Liver (tissue), 8 donors: ENCODE measurements at regions not wholly inside any gene's neighbourhood (a gene's known extent, or its start where the extent isn't known, plus 50 kb on each side); places are given as distances from the start of the nearest gene placed in this dataset.
"Not testable (repeated sequence)": the region's sequence is repeated elsewhere in the genome, so short reads cannot be mapped to it uniquely, and the experiment has no call there.

Source experiments
- DNase-seq: peaks from one replicate; pipeline ENCODE4 v3.0.0-alpha.2; 2017; ENCODE audit warnings: low spot score
- H3K27ac ChIP-seq, 2 donors: one replicate each; pipeline ENCODE4 v1.7.0; 2013; ENCODE audit warnings: inconsistent platforms in 2 of 2, low read length in 2 of 2, control low read depth in 1 of 2, low read depth in 1 of 2, mild to moderate bottlenecking in 1 of 2
- H3K27me3 ChIP-seq, 4 donors: one replicate each; pipeline versions ENCODE4 v1.6.1 to v1.7.0; 2013; ENCODE audit warnings: low read length in 3 of 4, inconsistent platforms in 1 of 4, mild to moderate bottlenecking in 1 of 4, moderate library complexity in 1 of 4; ENCODE audit not compliant: control insufficient read depth in 4 of 4, insufficient read depth in 4 of 4
- H3K36me3 ChIP-seq, 4 donors: one replicate each; pipeline versions ENCODE4 v1.6.1 to v1.7.0; 2013; ENCODE audit warnings: low read length in 3 of 4, mild to moderate bottlenecking in 3 of 4, low read depth in 1 of 4, moderate library complexity in 1 of 4; ENCODE audit not compliant: control insufficient read depth in 4 of 4, insufficient read depth in 3 of 4
- H3K4me1 ChIP-seq, 4 donors: one replicate each; pipeline versions ENCODE4 v1.6.1 to v1.7.0; 2013; ENCODE audit warnings: low read length in 3 of 4, mild to moderate bottlenecking in 3 of 4, moderate library complexity in 1 of 4; ENCODE audit not compliant: control insufficient read depth in 4 of 4, insufficient read depth in 4 of 4
- H3K4me3 ChIP-seq, 3 donors: one replicate each; pipeline versions ENCODE4 v1.6.1 to v1.7.0; 2013; ENCODE audit warnings: low read length in 3 of 3, control low read depth in 1 of 3, low read depth in 1 of 3, mild to moderate bottlenecking in 1 of 3
- H3K9ac ChIP-seq, 2 donors: one replicate each; pipeline ENCODE4 v1.7.0; 2013; ENCODE audit warnings: low read length in 2 of 2, mild to moderate bottlenecking in 2 of 2, moderate library complexity in 2 of 2, control low read depth in 1 of 2, low read depth in 1 of 2
- H3K9me3 ChIP-seq, 4 donors: one replicate each; pipeline versions ENCODE4 v1.6.1 to v1.7.0; 2013; ENCODE audit warnings: low read length in 3 of 4; ENCODE audit not compliant: control insufficient read depth in 4 of 4
- EGR1 ChIP-seq, 2 donors: IDR thresholded peaks; 2 replicates each; pipeline ENCODE4 v1.6.1; 2016 to 2018; ENCODE audit warnings: antibody characterized with exemption in 2 of 2, low read depth in 2 of 2
- FOXA1 ChIP-seq: IDR thresholded peaks from 2 replicates; pipeline ENCODE4 v1.6.1; 2016; ENCODE audit warnings: antibody characterized with exemption
- FOXA2 ChIP-seq: IDR thresholded peaks from 2 replicates; pipeline ENCODE4 v1.6.1; 2016; ENCODE audit warnings: antibody characterized with exemption
- HNF4A ChIP-seq, 2 donors: conservative IDR thresholded peaks; 2 replicates each; pipeline ENCODE4 v1.6.1; 2016; ENCODE audit warnings: antibody characterized with exemption in 2 of 2, mild to moderate bottlenecking in 2 of 2
- HNF4G ChIP-seq: IDR thresholded peaks from 2 replicates; pipeline ENCODE4 v1.6.1; 2016; ENCODE audit warnings: antibody characterized with exemption
- JUND ChIP-seq, 2 donors: IDR thresholded peaks; 2 replicates each; pipeline ENCODE4 v1.6.1; 2016; ENCODE audit warnings: antibody characterized with exemption in 2 of 2
- MAX ChIP-seq: IDR thresholded peaks from 2 replicates; pipeline ENCODE4 v1.6.1; 2016; ENCODE audit warnings: antibody characterized with exemption
- NR2F2 ChIP-seq: IDR thresholded peaks from 2 replicates; pipeline ENCODE4 v1.6.1; 2016; ENCODE audit warnings: antibody characterized with exemption
- RAD21 ChIP-seq, 2 donors: IDR thresholded peaks; 2 replicates each; pipeline ENCODE4 v1.6.1; 2016; ENCODE audit warnings: antibody characterized with exemption in 2 of 2, mild to moderate bottlenecking in 2 of 2
- RXRA ChIP-seq, 2 donors: IDR thresholded peaks; 2 replicates each; pipeline ENCODE4 v1.6.1; 2017 to 2018; ENCODE audit warnings: antibody characterized with exemption in 2 of 2, mild to moderate bottlenecking in 1 of 2
- SP1 ChIP-seq: IDR thresholded peaks from 2 replicates; pipeline ENCODE4 v1.6.1; 2018; ENCODE audit warnings: antibody characterized with exemption, mild to moderate bottlenecking
- TAF1 ChIP-seq: conservative IDR thresholded peaks from 2 replicates; pipeline ENCODE4 v1.6.1; 2016; ENCODE audit warnings: antibody characterized with exemption, mild to moderate bottlenecking
- YY1 ChIP-seq: IDR thresholded peaks from 2 replicates; pipeline ENCODE4 v1.6.1; 2016; ENCODE audit warnings: antibody characterized with exemption, mild to moderate bottlenecking
- WGBS: extraction: QIAGEN DNeasy Blood & Tissue Kit; methylation state at CpG from one replicate; pipeline ENCODE4 v1.1.7; 2013; 5-methylcytosine and 5-hydroxymethylcytosine counted together
- TF ChIP-seq, protein P1 (sequence below): IDR thresholded peaks from 2 replicates; pipeline ENCODE4 v1.6.1; 2016; ENCODE audit warnings: antibody characterized with exemption
- TF ChIP-seq, protein P2 (sequence below): fragments of 150-350 bp; IDR thresholded peaks from 2 replicates; pipeline ENCODE4 v1.5.1; 2017; ENCODE audit warnings: improper control_type of control experiment, low read depth, low read length; ENCODE audit not compliant: missing input control
- TF ChIP-seq, protein P3 (sequence below): IDR thresholded peaks from 2 replicates; pipeline ENCODE4 v1.6.1; 2016; ENCODE audit warnings: antibody characterized with exemption
- donor health status: healthy.
- donor health status: healthy.
- donor health status: healthy.
- donor health status: healthy.
- donor health status: healthy.

GRCh38 chr3:28623106-28623505, 274.5 kb upstream of the AZI2 start:
- Histone ChIP-seq H3K27ac (no peak overlapping the region), H3K27me3 (no peaks in the 10 kb centered on the region), H3K4me1 (no peaks in the 10 kb centered on the region), H3K9me3 (no peaks in the 10 kb centered on the region), H3K4me3 (no peak overlapping the region), H3K36me3 (no peaks in the 10 kb centered on the region), H3K9ac (no peak overlapping the region)
- DNase-seq: no peak
- TF ChIP-seq EGR1 (IDR thresholded peaks at IDR 0.05; ENCODE audit: low read depth in 2 of 2) (no peak), FOXA1 (no peak), JUND (IDR thresholded peaks at IDR 0.05) (no peak), FOXA2 (no peak)
- TF ChIP-seq, protein P1, sequence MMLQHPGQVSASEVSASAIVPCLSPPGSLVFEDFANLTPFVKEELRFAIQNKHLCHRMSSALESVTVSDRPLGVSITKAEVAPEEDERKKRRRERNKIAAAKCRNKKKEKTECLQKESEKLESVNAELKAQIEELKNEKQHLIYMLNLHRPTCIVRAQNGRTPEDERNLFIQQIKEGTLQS: no peak
- 86% methylated on average over 5 of the region's 5 CpGs for WGBS

GRCh38 chr3:28624084-28624483, 275.5 kb upstream of the AZI2 start:
- no peak overlapping the region for H3K27ac ChIP-seq
- peaks cover 0 to 1% (median 0%) of the 10 kb centered on the region in 4 donors for H3K9me3 ChIP-seq
- 50% methylated on average over 3 of the region's 3 CpGs for WGBS
- no peak for DNase-seq
- H3K9ac ChIP-seq: no peak overlapping the region
- no peaks in the 10 kb centered on the region for H3K27me3 ChIP-seq
- no peak for TF ChIP-seq FOXA1
- no peak for TF ChIP-seq TAF1
- TF ChIP-seq HNF4G: no peak
- TF ChIP-seq, protein P1: no peak
- TF ChIP-seq, protein P2, sequence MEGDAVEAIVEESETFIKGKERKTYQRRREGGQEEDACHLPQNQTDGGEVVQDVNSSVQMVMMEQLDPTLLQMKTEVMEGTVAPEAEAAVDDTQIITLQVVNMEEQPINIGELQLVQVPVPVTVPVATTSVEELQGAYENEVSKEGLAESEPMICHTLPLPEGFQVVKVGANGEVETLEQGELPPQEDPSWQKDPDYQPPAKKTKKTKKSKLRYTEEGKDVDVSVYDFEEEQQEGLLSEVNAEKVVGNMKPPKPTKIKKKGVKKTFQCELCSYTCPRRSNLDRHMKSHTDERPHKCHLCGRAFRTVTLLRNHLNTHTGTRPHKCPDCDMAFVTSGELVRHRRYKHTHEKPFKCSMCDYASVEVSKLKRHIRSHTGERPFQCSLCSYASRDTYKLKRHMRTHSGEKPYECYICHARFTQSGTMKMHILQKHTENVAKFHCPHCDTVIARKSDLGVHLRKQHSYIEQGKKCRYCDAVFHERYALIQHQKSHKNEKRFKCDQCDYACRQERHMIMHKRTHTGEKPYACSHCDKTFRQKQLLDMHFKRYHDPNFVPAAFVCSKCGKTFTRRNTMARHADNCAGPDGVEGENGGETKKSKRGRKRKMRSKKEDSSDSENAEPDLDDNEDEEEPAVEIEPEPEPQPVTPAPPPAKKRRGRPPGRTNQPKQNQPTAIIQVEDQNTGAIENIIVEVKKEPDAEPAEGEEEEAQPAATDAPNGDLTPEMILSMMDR: no peak
- no peak for TF ChIP-seq SP1
- no peak for TF ChIP-seq YY1
- TF ChIP-seq JUND (IDR thresholded peaks at IDR 0.05): no peak
- no peak for TF ChIP-seq RAD21 (IDR thresholded peaks at IDR 0.05)
- H3K4me1 ChIP-seq: no peaks in the 10 kb centered on the region
- H3K4me3 ChIP-seq: no peak overlapping the region
- no peaks in the 10 kb centered on the region for H3K36me3 ChIP-seq

GRCh38 chr3:28627843-28628242, 279.2 kb upstream of the AZI2 start:
- not testable (repeated sequence) for H3K36me3 ChIP-seq, H3K9me3 ChIP-seq, H3K4me3 ChIP-seq, H3K9ac ChIP-seq, H3K27me3 ChIP-seq, H3K27ac ChIP-seq, DNase-seq, H3K4me1 ChIP-seq
- 68% methylated on average over 2 of the region's 2 CpGs for WGBS

- 93% methylated on average over 2 of the region's 2 CpGs for WGBS
- no peak for DNase-seq
- H3K27me3 ChIP-seq: no peaks in the 10 kb centered on the region
- no peaks in the 10 kb centered on the region for H3K4me1 ChIP-seq
- no peak overlapping the region for H3K27ac ChIP-seq
- no peaks in the 10 kb centered on the region for H3K9me3 ChIP-seq
- no peaks in the 10 kb centered on the region for H3K36me3 ChIP-seq
- no peak overlapping the region for H3K4me3 ChIP-seq
- no peak overlapping the region for H3K9ac ChIP-seq
- no peak for TF ChIP-seq YY1
- TF ChIP-seq JUND (IDR thresholded peaks at IDR 0.05): no peak
- TF ChIP-seq NR2F2: no peak
- TF ChIP-seq, protein P3, sequence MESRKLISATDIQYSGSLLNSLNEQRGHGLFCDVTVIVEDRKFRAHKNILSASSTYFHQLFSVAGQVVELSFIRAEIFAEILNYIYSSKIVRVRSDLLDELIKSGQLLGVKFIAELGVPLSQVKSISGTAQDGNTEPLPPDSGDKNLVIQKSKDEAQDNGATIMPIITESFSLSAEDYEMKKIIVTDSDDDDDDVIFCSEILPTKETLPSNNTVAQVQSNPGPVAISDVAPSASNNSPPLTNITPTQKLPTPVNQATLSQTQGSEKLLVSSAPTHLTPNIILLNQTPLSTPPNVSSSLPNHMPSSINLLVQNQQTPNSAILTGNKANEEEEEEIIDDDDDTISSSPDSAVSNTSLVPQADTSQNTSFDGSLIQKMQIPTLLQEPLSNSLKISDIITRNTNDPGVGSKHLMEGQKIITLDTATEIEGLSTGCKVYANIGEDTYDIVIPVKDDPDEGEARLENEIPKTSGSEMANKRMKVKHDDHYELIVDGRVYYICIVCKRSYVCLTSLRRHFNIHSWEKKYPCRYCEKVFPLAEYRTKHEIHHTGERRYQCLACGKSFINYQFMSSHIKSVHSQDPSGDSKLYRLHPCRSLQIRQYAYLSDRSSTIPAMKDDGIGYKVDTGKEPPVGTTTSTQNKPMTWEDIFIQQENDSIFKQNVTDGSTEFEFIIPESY: no peak
- TF ChIP-seq EGR1 (IDR thresholded peaks at IDR 0.05; ENCODE audit: low read depth in 2 of 2): no peak
- TF ChIP-seq MAX: no peak
- TF ChIP-seq, protein P1: no peak
- TF ChIP-seq TAF1: no peak
- no peak for TF ChIP-seq HNF4G
- no peak for TF ChIP-seq FOXA1
- no peak for TF ChIP-seq FOXA2
- TF ChIP-seq SP1: no peak
- TF ChIP-seq, protein P2: no peak
- no peak for TF ChIP-seq RXRA (IDR thresholded peaks at IDR 0.05)
- TF ChIP-seq HNF4A (conservative IDR thresholded peaks at IDR 0.05): no peak
These were observed 285.4 kb upstream of the AZI2 start for GRCh38 chr3:28634019-28634418.
